Activated CD4-positive, alpha-beta T cell treated with anti-CD3 and anti-CD28 coated beads, Interleukin-2, amount 50 U/mL, for 1 hour (primary cell): ENCODE measurements at regions not wholly inside any gene's neighbourhood (a gene's known extent, or its start where the extent isn't known, plus 50 kb on each side); places are given as distances from the start of the nearest gene placed in this dataset.
"Not testable (repeated sequence)": the region's sequence is repeated elsewhere in the genome, so short reads cannot be mapped to it uniquely, and the experiment has no call there.

ENCODE experiments used
- DNase-seq: peaks from one replicate; pipeline ENCODE4 v3.0.0-alpha.2; 2020

DNA sequence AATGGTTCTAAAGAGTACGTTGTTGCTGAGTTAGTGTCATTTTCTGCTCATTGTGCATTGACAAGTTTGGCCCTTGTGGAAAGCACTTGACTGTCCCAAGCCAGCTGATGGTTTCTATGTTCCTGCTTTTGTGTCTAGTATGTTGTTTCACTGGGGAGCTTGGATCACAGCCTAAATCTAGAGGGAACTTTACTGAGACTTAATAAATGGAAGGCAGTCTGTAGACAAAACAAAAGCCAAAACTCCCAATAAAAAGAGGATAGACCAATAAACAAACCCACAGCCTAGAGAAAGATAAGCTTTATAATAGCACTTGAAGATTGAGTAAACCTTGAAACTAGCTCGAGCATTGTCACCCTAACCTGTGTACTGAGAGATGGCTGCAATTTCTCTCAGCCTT lies 196.8 kb downstream of the ADRA2A start:
- DNase-seq: no peak

- DNase-seq: no peak
These were observed 198.3 kb downstream of the ADRA2A start for GRCh38 chr10:111275091-111275490.

- no peak for DNase-seq
These were observed 200.8 kb downstream of the ADRA2A start for GRCh38 chr10:111277661-111278060.

DNA sequence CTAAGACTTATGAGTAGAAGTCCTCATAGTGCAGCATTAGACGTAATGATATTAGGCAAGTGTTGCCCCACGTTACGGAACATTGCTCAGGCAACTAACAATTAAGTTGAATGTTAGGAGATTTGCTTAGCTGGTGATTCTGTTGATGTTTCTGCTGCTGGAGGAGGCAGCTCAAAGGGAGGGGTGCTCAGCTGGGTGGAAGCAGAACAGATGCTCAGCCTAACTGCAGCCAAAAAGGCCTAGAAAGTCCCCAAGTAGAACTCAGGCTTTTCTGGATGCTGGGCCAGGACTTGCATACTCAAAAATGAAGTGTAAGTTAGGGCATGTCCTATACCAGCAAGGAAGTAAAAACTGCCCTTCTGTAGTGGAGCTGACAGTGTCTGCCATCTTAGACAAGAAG lies 201.4 kb downstream of the ADRA2A start:
- DNase-seq: no peak

DNA sequence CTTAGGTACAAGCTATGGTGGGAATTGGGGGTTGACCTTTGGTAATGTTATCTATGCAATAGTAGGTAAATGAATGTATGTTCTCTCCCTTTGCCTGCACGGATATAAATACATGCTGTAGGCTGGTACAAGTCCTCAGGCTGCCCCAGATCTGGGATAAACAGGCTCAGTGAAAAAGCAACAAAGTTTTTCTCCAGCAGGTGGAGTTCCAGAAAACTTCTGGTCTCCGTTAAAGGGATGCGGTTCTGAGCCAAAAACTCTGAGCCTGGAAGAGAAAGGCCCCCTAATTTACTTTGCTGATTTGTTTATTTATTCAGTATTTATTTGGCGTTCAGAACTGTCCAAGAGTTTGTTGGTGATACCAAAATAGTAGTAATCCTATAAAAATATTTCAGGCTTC lies 204.7 kb downstream of the ADRA2A start:
- DNase-seq: no peak

DNA sequence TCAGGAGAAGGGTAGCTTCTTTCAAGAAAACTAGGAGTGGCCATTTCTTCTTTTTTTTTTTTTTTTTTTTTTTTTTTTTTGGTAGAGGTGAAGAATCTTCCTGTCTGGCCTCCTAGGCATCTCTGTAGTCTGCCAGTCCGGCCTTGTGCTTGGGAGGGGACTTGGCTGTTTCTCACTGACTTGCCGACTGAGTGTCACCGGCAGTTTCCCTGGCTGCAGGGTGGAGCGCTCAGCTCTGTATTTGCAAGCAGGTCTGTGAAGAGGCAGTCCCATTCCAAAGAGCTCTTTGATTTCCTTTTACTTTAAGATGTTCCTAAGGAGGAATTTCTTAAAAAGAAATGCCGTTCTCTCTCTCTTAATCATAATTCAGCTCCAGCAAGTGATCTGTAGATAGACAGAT lies 212.6 kb downstream of the ADRA2A start:
- DNase-seq: no peak

- no peak for DNase-seq
These were observed 213.8 kb downstream of the ADRA2A start for GRCh38 chr10:111290649-111291048.

DNA sequence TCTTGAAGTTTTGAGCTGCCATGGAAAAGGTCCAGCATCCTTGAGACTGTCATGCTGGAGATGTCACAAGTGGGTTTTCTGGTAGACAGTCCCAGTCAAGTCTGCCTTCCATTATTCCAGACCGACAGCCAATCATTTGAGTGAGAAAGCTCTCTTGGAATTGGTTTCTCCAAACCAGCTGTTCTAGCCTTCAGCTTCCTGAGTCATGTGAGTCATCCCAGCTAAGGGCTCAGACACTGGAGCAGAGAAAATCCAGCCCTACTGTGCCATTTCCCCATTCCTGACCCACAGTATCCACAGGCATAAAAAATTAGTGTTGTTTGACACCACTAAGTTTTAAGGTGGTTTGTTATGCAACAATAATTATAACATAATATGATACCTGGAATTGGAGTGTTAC lies 219.0 kb downstream of the ADRA2A start:
- no peak for DNase-seq

DNA sequence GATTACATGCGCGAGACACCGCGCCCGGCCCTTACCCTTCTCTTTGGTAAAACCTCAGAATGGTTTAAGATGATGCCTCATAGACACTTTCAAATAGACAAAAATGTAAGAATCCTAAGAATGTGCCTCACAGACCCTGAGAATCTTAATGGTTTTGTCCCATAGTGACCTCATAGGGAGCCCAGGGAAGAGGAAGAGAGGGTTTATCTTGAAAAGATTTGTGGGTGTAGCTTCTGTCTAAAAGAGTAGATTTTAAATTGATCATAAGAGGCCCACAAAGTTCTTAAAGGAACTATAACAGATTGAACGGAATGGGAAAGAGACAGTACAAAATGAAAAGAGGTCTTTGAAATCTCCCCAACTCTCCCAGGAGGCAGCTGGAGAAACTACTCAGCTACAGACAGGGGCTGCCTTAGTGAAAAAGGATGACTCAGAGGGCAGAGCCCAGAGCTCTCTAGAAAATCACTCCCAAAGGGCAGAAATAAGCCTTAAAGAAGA lies 220.6 kb downstream of the ADRA2A start:
- DNase-seq: no peak

- DNase-seq: no peak
These were observed 221.2 kb downstream of the ADRA2A start for GRCh38 chr10:111298031-111298430.

- DNase-seq: no peak
These were observed 222.2 kb downstream of the ADRA2A start for GRCh38 chr10:111299037-111299436.

DNA sequence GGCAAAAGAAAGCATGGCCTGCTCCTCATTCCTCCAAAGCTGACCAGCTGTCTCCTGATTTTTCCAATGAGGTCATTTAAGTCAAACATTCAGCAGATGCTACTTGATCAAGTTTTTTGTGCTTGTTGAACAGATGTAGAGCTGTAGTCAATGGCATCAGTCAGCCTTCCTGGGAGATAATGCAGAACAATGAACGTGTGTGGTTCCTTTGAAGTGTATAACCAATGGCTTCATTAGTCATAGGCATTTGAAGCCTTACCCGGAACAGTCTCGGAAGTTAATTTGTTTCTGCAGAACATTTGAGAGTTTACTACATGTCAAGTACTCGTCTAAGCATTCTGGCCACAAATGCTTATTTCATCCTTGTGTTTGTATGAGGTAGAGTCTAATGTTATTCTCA lies 227.1 kb downstream of the ADRA2A start:
- no peak for DNase-seq

GRCh38 chr10:111316722-111317212 lies 239.9 kb downstream of the ADRA2A start:
- DNase-seq: no peak

- DNase-seq: no peak
These were observed 243.0 kb downstream of the ADRA2A start for GRCh38 chr10:111319866-111320265.

- no peak for DNase-seq
These were observed 246.6 kb downstream of the ADRA2A start for GRCh38 chr10:111323389-111323966.

DNA sequence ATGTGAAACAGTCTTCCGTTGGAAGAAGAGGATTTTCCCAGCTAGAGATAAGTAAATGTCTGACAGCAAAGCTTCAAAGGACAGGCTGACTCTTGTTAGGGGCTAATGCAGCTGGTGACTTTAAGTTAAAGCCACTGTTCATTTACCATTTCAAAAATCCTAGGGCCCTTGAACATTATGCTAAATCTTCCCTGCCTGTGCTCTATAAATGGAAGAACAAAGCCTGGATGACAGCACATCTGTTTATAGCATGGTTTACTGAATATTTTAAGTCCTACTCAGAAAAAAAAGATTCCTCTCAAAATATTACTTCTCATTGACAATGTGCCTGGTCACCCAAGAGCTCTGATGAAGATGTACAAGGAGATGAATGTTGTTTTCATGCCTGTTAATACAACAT lies 255.3 kb downstream of the ADRA2A start:
- DNase-seq: not testable (repeated sequence)

- no peak for DNase-seq
These were observed 259.0 kb downstream of the ADRA2A start for GRCh38 chr10:111335826-111336225.

DNA sequence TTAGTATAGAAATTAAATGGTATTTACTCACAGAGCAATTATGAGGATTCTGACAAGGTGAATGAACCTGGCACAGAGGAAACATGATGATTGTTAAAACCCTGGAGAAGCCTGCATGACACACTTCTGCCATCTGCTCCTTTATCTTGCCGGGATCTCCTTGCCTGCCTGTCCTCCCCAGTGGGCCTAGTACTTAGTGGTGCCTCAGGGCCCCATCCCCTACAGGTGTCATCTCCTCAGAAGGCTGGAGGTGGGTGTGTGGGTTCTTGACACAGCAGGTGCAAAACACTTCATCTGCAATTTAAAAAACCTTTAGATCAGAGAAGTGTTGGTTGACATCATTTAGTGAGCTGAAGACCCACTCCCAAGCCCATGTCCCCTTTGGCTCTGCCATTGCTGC lies 261.2 kb downstream of the ADRA2A start:
- no peak for DNase-seq

- no peak for DNase-seq
These were observed 262.0 kb downstream of the ADRA2A start for GRCh38 chr10:111338805-111339204.

GRCh38 chr10:111344804-111345203 lies 268.0 kb downstream of the ADRA2A start:
- DNase-seq: no peak

DNA sequence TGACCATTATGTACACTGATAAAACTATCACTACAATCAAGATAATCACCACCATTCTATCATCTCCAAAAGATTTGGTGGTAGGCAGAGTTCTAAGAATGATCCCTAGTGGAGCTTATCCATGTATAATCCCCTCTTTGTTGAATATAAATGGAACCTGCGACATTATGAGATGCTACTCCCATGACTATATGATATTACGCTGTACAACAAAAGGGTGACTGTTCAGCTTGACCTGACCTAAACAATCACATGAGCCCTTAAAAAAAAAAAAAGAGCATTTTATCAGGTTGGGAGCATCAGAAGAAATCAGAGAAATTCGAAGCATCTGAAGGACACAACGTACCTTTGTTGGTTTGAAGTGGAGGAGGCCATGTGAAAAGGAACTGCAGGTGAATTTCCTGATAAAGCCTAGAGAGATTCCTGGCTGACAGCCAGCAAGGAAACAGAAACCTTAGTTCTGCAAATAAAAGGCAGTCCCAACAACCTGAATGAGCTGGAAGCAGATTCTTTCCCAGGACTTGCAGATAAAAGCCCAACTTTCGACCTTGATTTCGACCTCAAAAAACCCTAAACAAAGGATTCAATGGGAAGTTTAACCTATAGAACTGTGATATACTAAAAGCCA lies 270.7 kb downstream of the ADRA2A start:
- no peak for DNase-seq

DNA sequence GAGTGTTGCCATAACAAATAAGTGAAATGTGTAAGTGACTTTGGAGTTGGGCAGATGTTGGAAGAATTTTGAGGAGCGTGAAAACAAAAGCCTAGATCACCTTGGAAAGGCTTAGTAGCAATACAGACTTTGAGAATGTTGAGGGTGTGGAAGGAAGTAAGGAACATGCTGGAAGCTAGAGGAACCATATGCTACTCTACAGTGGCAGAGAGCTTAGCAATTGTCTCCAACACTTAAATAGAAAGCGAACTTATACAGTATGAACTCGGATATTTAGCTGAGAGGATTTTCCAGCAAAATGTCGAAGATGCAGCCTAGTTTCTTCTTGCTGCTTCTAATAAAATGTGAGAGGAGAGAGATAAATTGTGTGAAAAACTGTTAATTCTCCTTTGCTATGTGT lies 271.2 kb downstream of the ADRA2A start:
- DNase-seq: no peak

DNA sequence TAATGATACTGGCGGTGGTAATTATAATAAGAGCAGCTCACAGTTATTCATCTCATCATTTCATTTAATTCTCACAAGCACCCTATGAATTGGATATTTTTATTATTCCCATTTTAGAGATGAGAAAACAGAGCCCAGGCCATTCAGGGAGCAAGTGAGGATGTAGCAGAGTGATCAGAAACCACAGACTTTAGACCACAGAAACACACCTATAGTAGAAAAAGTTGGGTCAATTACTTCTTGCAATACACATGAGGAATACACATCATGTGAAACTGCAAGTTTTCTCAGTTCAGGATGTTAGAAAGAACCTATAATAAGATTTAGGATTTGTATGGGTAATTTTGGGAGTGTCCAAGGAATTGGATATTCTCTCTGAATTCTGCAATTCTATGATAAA lies 278.0 kb downstream of the ADRA2A start:
- DNase-seq: no peak

GRCh38 chr10:111356571-111356970 lies 279.7 kb downstream of the ADRA2A start:
- no peak for DNase-seq

- DNase-seq: no peak
These were observed 281.0 kb downstream of the ADRA2A start for GRCh38 chr10:111357859-111358258.
